ENCODE measurements at regions not wholly inside any gene's neighbourhood (a gene's known extent, or its start where the extent isn't known, plus 50 kb on each side); places are given as distances from the start of the nearest gene placed in this dataset.

DNA sequence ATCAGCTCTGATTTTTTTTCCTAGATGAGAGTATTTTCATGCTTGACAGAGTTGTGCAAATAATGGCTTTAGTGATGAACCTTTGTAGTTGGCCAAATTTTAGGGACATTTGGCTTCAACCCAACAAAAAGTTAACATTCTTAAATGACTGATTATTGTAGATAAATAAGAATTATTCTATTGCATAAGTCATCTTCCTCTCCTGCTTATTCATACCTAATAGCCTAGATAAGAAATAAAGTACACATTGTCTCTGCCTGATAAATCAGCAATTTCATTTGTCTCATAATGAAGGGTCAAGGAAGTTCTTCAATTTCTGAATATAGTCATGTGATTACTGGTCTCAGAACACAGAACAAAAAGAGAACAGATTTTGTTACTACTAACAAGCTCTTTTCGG is 428.9 kb upstream of the IL12A start (continued):
- TF ChIP-seq REST (IDR thresholded peaks at IDR 0.05; ENCODE audit: borderline replicate concordance) (no peak), REST (CRISPR knock-in tag; IDR thresholded peaks at IDR 0.05; ENCODE audit: low read depth) (no peak), ATF4 (CRISPR knock-in tag; IDR thresholded peaks at IDR 0.05) (no peak), XRCC3 (IDR thresholded peaks at IDR 0.05) (no peak), HLTF (IDR thresholded peaks at IDR 0.05) (no peak)
- TF ChIP-seq, protein P1, sequence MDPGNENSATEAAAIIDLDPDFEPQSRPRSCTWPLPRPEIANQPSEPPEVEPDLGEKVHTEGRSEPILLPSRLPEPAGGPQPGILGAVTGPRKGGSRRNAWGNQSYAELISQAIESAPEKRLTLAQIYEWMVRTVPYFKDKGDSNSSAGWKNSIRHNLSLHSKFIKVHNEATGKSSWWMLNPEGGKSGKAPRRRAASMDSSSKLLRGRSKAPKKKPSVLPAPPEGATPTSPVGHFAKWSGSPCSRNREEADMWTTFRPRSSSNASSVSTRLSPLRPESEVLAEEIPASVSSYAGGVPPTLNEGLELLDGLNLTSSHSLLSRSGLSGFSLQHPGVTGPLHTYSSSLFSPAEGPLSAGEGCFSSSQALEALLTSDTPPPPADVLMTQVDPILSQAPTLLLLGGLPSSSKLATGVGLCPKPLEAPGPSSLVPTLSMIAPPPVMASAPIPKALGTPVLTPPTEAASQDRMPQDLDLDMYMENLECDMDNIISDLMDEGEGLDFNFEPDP (CRISPR knock-in tag; IDR thresholded peaks at IDR 0.05), result no peak
